HAP-1 (cell line): ENCODE measurements at regions not wholly inside any gene's neighbourhood (a gene's known extent, or its start where the extent isn't known, plus 50 kb on each side); places are given as distances from the start of the nearest gene placed in this dataset.
"Not testable (repeated sequence)": the region's sequence is repeated elsewhere in the genome, so short reads cannot be mapped to it uniquely, and the experiment has no call there.

Experiments used
- DNase-seq, 2 experiments: peaks; one replicate each; pipeline ENCODE4 v3.0.0-alpha.2; 2016 to 2020; ENCODE audit warnings: low spot score in 2 of 2
- H3K27me3 ChIP-seq: fragments of 250-450 bp; sonication (Bioruptor Pico); 2 replicates; pipeline ENCODE4 v1.5.1; 2020; ENCODE audit warnings: low read depth, mild to moderate bottlenecking, moderate library complexity
- H3K36me3 ChIP-seq: fragments of 250-450 bp; sonication (Bioruptor Pico); replicated peaks from 2 replicates; pipeline ENCODE4 v1.5.1; 2020; ENCODE audit warnings: mild to moderate bottlenecking
- H3K4me1 ChIP-seq: fragments of 250-450 bp; sonication (Bioruptor Pico); 2 replicates; pipeline ENCODE4 v1.5.1; 2020; ENCODE audit warnings: mild to moderate bottlenecking
- H3K4me3 ChIP-seq: fragments of 250-450 bp; sonication (Bioruptor Pico); 2 replicates; pipeline ENCODE4 v1.5.1; 2020; ENCODE audit warnings: mild to moderate bottlenecking, moderate library complexity
- H3K9me3 ChIP-seq: fragments of 250-450 bp; sonication (Bioruptor Pico); 2 replicates; pipeline ENCODE4 v1.5.1; 2020; ENCODE audit warnings: mild to moderate bottlenecking, moderate library complexity
- in situ Hi-C: fragments of 300-500 bp; cut with MboI; formaldehyde crosslinking; loops from 3 replicates; pipeline ENCODE4 v1.14.3; 2020; ENCODE audit warnings: low sequenced_read_pairs, inconsistent platforms, mixed read lengths

DNA sequence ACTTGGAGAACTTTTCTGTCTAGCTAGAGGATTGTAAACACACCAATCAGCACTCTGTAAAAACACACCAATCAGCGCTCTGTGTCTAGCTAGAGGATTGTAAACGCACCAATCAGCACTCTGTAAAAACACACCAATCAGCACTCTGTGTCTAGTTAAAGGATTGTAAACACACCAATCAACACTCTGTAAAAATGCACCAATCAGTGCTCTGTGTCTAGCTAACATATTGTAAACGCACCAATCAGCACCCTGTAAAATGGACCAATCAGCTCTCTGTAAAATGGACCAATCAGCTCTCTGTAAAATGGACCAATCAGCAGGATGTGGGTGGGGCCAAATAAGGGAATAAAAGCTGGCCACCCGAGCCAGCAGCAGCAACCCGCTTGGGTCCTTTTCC lies 91.1 kb upstream of the KRAS start:
- DNase-seq, in situ Hi-C loops: not testable (repeated sequence)

DNA sequence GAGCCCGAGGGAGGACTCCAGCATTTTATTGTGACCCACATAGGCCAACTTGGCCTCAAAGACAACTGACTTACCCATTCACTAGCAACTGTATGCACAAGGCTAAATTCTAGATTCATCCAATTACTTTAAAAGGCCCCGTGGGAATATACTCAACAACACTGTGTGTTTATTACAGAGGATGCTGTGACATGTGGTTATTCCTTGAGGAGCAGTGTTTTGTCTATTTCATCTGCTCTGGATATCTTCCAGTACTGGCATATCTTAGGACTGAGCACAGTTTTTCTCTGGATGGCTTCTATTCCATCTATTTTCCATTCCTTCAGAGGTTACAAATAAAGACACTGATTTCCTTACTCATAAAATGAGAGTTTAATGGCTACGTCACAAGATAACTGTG lies 87.2 kb upstream of the KRAS start:
- in situ Hi-C loops, result no loop called here
- no peaks in the 10 kb centered on the region for H3K27me3 ChIP-seq
- no peaks in the 10 kb centered on the region; the same call in 1 of the 2 replicates for H3K9me3 ChIP-seq
- no peak for DNase-seq
- H3K4me1 ChIP-seq, result peaks cover 8% of the 10 kb centered on the region
- no peaks in the 10 kb centered on the region for H3K36me3 ChIP-seq
- no peak overlapping the region for H3K4me3 ChIP-seq

More for the DNA sequence above, 91.1 kb upstream of the KRAS start:
- H3K4me1 ChIP-seq, result peaks cover 14% of the 10 kb centered on the region
- H3K27me3 ChIP-seq, H3K9me3 ChIP-seq, H3K36me3 ChIP-seq, H3K4me3 ChIP-seq: not testable (repeated sequence)

GRCh38 chr12:25332143-25332542 lies 81.4 kb upstream of the KRAS start:
- Histone ChIP-seq H3K9me3 (no peaks in the 10 kb centered on the region), H3K36me3 (no peaks in the 10 kb centered on the region), H3K4me1 (peaks cover 21% of the 10 kb centered on the region), H3K4me3 (no peak overlapping the region), H3K27me3 (no peaks in the 10 kb centered on the region)
- DNase-seq, result no peak
- in situ Hi-C loops, result no loop called here

DNA sequence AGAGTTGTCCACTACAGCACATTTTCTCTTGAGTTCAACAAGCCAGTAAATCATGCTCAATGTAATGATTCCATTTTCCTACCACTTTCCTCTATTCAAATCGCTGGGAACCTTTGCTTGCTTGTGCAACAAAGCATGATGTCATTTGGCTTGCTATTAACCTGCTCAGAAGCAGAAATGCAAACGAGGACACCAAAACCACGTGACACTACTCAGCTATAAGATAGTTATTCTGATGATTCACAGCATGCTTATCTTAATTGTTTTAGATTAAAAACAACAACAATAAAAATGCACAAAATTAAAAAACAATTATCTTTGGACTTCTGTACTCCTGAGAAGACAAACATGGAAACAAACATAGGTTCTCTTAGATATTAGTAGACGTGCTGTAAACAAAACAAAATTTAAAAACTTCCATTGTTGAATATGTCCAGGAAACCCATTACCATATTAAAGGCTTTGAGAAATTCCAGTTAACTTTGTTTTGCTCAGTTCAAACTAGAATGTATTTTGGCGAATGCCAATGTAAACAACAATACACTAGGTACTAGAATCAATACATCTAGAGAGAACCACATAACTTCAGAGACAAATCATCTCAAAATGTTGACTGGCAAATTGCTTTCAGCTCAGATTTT lies 77.5 kb upstream of the KRAS start:
- peak; percentile 40 to 43 for DNase-seq
- in situ Hi-C loops, result no loop called here
- H3K9me3 ChIP-seq, result no peaks in the 10 kb centered on the region

DNA sequence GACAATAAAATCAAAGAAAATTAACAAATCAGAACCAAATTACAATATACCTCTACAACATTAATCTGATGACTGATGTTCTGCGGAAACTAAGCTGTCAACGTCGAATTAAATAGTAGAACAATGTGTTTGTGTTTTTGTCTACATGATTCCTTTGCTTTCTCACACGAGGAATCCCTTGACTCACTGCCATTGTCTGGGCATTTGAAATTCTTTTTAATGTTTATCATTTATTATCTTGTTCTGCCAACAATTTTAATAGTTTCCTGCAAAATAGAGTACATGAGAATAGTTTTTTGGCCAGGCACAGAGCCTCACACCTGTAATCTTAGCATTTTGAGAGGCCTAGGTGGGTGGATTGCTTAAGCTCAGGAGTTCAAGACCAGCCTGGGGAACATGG lies 76.6 kb upstream of the KRAS start:
- Histone ChIP-seq H3K27me3 (no peaks in the 10 kb centered on the region), H3K4me1 (peaks cover 16% of the 10 kb centered on the region), H3K36me3 (no peaks in the 10 kb centered on the region), H3K4me3 (no peak overlapping the region), H3K9me3 (no peaks in the 10 kb centered on the region)
- in situ Hi-C loops, result no loop called here
- no peak for DNase-seq

More for the DNA sequence above, 77.5 kb upstream of the KRAS start:
- Histone ChIP-seq H3K4me3 (no peak overlapping the region), H3K27me3 (no peaks in the 10 kb centered on the region), H3K36me3 (no peaks in the 10 kb centered on the region), H3K4me1 (peaks cover 19% of the 10 kb centered on the region)

DNA sequence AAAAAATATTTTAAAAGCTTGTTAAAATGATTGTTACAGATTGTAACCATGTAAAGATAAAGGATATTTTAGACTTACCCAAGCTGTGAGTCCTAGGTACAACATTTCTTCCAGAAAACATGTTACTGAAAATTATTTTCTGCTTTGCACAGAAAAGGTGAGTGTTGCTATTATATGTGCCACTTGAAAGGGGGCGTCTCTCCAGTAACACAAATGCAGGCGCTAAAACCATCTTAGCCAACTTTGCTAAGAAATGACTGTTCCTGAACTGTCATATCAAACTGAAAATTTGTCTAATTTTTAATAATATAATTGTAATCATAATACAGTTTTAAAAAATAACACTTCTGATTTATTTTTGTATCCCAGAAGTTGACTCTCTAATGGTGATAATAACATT lies 75.6 kb upstream of the KRAS start:
- no peaks in the 10 kb centered on the region for H3K27me3 ChIP-seq
- peaks cover 15% of the 10 kb centered on the region for H3K4me1 ChIP-seq
- in situ Hi-C loops, result no loop called here
- DNase-seq, result no peak
- no peak overlapping the region for H3K4me3 ChIP-seq
- H3K36me3 ChIP-seq, result no peaks in the 10 kb centered on the region
- H3K9me3 ChIP-seq, result no peaks in the 10 kb centered on the region

DNA sequence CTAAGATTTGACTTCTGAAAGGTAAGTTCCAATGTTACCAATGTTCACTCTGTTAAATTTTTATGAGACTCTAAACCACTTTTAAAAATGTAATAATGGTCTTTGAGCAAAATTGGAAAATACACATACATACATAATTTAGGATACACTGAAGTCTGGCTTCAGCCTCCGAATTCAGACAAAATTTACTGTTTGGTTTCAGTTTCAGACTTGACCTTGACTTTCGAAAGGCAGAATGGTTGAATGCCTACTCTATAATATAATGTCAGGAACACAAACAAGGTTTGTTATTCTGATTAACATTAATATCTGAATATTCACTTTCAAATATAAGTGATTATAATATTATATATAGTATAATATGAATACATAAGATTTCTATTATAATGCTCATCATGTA lies 74.1 kb upstream of the KRAS start:
- Histone ChIP-seq H3K27me3 (no peaks in the 10 kb centered on the region), H3K36me3 (no peaks in the 10 kb centered on the region), H3K4me3 (no peak overlapping the region), H3K9me3 (no peaks in the 10 kb centered on the region), H3K4me1 (peaks cover 12% of the 10 kb centered on the region)
- in situ Hi-C loops, result no loop called here
- no peak for DNase-seq

DNA sequence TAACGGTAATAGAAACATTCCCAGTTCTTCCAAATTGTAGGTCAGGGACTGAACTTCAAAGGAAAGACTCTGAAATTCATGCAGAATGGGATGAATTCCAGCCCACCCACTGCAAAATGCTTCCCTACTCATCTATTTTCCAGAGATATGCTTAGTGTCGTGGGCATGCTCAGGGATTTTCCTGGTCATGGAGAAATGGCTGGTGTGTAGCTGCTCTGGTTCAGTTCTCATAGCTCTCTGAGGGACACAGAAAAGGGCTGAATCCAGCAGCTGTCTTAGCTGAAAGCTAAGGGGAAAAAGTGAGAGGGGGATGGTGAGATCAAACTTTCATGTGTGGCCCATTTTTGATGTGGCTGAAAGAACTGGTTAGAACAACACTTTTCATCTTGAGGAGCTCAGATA lies 72.9 kb upstream of the KRAS start:
- no peak overlapping the region for H3K4me3 ChIP-seq
- no peaks in the 10 kb centered on the region for H3K36me3 ChIP-seq
- no peaks in the 10 kb centered on the region for H3K27me3 ChIP-seq
- in situ Hi-C loops, result no loop called here
- H3K9me3 ChIP-seq, result no peaks in the 10 kb centered on the region
- H3K4me1 ChIP-seq, result peaks cover 8% of the 10 kb centered on the region
- DNase-seq, result no peak

GRCh38 chr12:25322918-25323531 lies 72.3 kb upstream of the KRAS start:
- in situ Hi-C loops, result no loop called here
- H3K9me3 ChIP-seq, result no peaks in the 10 kb centered on the region
- DNase-seq, result no peak
- no peak overlapping the region for H3K4me3 ChIP-seq
- no peaks in the 10 kb centered on the region for H3K27me3 ChIP-seq
- H3K4me1 ChIP-seq, result peaks cover 3% of the 10 kb centered on the region
- H3K36me3 ChIP-seq, result no peaks in the 10 kb centered on the region

GRCh38 chr12:25322351-25322750 lies 71.6 kb upstream of the KRAS start:
- Histone ChIP-seq H3K4me1 (no peaks in the 10 kb centered on the region; the same call in 1 of the 2 replicates), H3K4me3 (no peak overlapping the region), H3K9me3 (no peaks in the 10 kb centered on the region), H3K36me3 (no peaks in the 10 kb centered on the region), H3K27me3 (no peaks in the 10 kb centered on the region)
- in situ Hi-C loops, result no loop called here
- DNase-seq, result no peak

DNA sequence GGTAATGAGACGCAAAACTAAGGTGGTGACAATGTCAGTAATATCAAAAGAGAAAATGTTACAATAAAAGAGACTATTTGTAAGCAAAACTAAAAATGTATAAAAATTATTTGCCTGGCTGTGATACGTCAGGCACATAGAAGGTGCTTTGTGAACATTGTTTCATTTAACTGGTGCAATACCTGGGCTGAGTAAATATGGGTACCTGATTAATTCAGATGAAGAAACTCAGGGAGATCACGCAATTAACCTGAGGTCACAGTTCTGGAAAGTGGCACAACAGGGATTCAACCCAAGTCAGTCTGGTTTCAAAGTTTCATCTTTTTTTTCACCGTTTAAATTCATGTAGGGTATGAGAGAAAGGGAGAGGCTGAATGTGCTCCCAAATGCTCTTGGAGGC lies 71.0 kb upstream of the KRAS start:
- no peaks in the 10 kb centered on the region for H3K36me3 ChIP-seq
- H3K9me3 ChIP-seq, result no peaks in the 10 kb centered on the region
- H3K4me3 ChIP-seq, result no peak overlapping the region
- in situ Hi-C loops, result no loop called here
- no peaks in the 10 kb centered on the region; the same call in 1 of the 2 replicates for H3K4me1 ChIP-seq
- H3K27me3 ChIP-seq, result no peaks in the 10 kb centered on the region
- DNase-seq, result no peak

GRCh38 chr12:25320123-25321006 lies 69.6 kb upstream of the KRAS start:
- H3K36me3 ChIP-seq, result no peaks in the 10 kb centered on the region
- in situ Hi-C loops, result no loop called here
- no peaks in the 10 kb centered on the region; the same call in 1 of the 2 replicates for H3K4me1 ChIP-seq
- no peak overlapping the region for H3K4me3 ChIP-seq
- no peaks in the 10 kb centered on the region for H3K27me3 ChIP-seq
- DNase-seq, result no peak
- H3K9me3 ChIP-seq, result no peaks in the 10 kb centered on the region

- Histone ChIP-seq H3K27me3 (no peaks in the 10 kb centered on the region), H3K36me3 (no peaks in the 10 kb centered on the region), H3K4me3 (no peak overlapping the region), H3K4me1 (no peaks in the 10 kb centered on the region; the same call in 1 of the 2 replicates), H3K9me3 (no peaks in the 10 kb centered on the region)
- DNase-seq, result no peak
- in situ Hi-C loops, result no loop called here
Measured at GRCh38 chr12:25319233-25319984, 68.7 kb upstream of the KRAS start.
